ENCODE measurements at regions not wholly inside any gene's neighbourhood (a gene's known extent, or its start where the extent isn't known, plus 50 kb on each side); places are given as distances from the start of the nearest gene placed in this dataset.

DNA sequence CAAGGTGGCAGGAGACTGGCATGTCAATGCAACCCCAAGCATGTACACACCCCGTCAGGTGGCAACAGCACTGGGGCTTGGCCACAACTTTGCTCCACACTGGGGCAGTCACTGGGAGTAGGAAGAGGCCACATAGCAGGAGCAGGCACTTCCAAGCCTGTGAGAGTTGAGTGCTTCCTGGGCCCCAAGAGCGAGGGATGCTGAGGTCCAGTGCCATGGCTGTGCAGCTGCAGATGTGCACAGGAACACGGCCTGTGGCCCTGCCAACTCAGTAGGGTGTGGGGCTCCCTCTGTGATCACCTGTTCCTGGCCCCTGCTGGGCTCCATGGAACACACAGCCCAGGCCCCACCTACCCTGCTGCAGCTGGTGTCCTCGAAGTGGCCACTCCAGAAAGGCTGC, 932.8 kb upstream of the SORCS1 start:
- H3K9ac ChIP-seq, result no peak overlapping the region
- H3K4me3 ChIP-seq, result no peak overlapping the region
- TF ChIP-seq EZH2 (IDR thresholded peaks at IDR 0.05; ENCODE audit: insufficient read depth, poor library complexity, severe bottlenecking) (no peak), EZH2phosphoT487 (IDR thresholded peaks at IDR 0.05; ENCODE audit: insufficient read depth, low read depth) (no peak)
- no peaks in the 10 kb centered on the region for H3K27me3 ChIP-seq (replicated peaks; ENCODE audit: insufficient read depth)
- no peaks in the 10 kb centered on the region for H4K20me1 ChIP-seq (ENCODE audit: insufficient read depth)
- no peaks in the 10 kb centered on the region for H3K9me3 ChIP-seq (ENCODE audit: low read depth)
- no peaks in the 10 kb centered on the region for H3K79me2 ChIP-seq (ENCODE audit: insufficient read depth)
- H3K27ac ChIP-seq, result no peak overlapping the region
- no peaks in the 10 kb centered on the region for H3K9me2 ChIP-seq (ENCODE audit: insufficient read depth)
- no peaks in the 10 kb centered on the region for H3F3A ChIP-seq (ENCODE audit: insufficient read depth)
- no peak overlapping the region for H3K4me2 ChIP-seq (ENCODE audit: unreplicated experiment)
- WGBS, 2 experiments (ENCODE audit: low coverage in 1 of 2, low lambda C conversion rate in 2 of 2, missing lambda C conversion rate in 2 of 2), result 66 to 68% methylated on average over 4 of the region's 4 CpGs
- H3K4me1 ChIP-seq (ENCODE audit: insufficient read depth), result no peaks in the 10 kb centered on the region
- no peak for DNase-seq
- in situ Hi-C loops (cut with MboI), result no loop called here
- H2AFZ ChIP-seq, result no peak overlapping the region
- H3K36me3 ChIP-seq (ENCODE audit: low read depth), result no peaks in the 10 kb centered on the region

DNA sequence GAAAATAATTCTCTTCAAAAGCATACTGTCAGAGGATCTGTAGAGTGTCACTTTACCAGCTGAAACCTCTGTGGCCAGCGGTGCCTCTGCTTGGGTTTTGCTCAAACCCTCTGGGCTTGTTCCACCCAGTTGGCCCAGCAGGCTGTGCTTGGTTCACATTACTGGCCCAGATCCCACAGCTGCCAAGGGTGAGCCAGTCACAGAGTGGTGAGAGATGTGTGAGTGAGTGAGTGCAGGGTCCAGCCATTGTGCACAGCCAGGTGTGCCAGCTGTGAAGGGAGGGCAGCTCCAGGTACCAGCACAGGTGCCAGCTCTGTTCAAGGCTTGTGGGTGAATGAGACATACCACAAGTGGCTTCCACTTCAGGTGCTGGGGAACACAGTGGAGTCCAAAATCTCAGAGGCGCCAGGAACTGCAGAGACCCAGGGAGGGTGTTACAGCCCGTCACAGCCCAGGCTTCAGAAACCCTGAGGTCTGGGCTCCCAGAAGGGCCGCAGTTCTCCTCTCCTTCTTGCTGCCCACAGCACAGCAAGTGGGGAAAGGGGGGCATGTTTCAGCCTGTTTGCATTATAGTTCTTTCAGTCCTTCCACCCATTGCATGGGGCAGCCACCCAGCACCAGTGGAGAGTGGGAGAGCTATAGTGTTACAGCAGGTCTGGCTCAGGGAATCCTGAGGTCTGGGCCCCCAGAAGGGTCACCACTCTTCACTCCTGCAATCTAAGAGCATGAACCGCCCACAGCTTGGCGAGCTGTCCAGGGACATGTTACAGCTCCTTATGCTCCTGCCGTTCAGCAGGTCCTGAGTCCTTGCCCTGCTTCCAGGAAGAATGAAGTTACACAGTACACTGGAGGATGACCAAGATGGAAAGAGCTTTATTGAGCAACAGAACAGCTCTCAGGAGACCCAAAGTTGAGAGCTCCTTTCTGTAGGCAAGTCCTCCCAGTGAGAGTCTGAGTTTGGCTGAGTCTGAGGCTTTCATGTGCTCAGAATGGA, 931.7 kb upstream of the SORCS1 start:
- H3K27ac ChIP-seq, result no peak overlapping the region
- H3K36me3 ChIP-seq (ENCODE audit: low read depth), result no peaks in the 10 kb centered on the region
- no peaks in the 10 kb centered on the region for H3K9me2 ChIP-seq (ENCODE audit: insufficient read depth)
- no peak overlapping the region for H3K4me2 ChIP-seq (ENCODE audit: unreplicated experiment)
- H3K79me2 ChIP-seq (ENCODE audit: insufficient read depth), result no peaks in the 10 kb centered on the region
- 76 to 78% methylated on average over 6 to 7 of the region's 7 CpGs for WGBS, 2 experiments (ENCODE audit: low coverage in 1 of 2, low lambda C conversion rate in 2 of 2, missing lambda C conversion rate in 2 of 2)
- H3K27me3 ChIP-seq (replicated peaks; ENCODE audit: insufficient read depth), result no peaks in the 10 kb centered on the region
- no peak overlapping the region for H3K4me3 ChIP-seq
- no peaks in the 10 kb centered on the region for H3F3A ChIP-seq (ENCODE audit: insufficient read depth)
- H4K20me1 ChIP-seq (ENCODE audit: insufficient read depth), result no peaks in the 10 kb centered on the region
- in situ Hi-C loops (cut with MboI), result no loop called here
- no peak for TF ChIP-seq EZH2 (IDR thresholded peaks at IDR 0.05; ENCODE audit: insufficient read depth, poor library complexity, severe bottlenecking)
- no peak for TF ChIP-seq EZH2phosphoT487 (IDR thresholded peaks at IDR 0.05; ENCODE audit: insufficient read depth, low read depth)
- DNase-seq, result no peak
- no peaks in the 10 kb centered on the region for H3K9me3 ChIP-seq (ENCODE audit: low read depth)
- no peaks in the 10 kb centered on the region for H3K4me1 ChIP-seq (ENCODE audit: insufficient read depth)
- no peak overlapping the region for H2AFZ ChIP-seq
- no peak overlapping the region for H3K9ac ChIP-seq

DNA sequence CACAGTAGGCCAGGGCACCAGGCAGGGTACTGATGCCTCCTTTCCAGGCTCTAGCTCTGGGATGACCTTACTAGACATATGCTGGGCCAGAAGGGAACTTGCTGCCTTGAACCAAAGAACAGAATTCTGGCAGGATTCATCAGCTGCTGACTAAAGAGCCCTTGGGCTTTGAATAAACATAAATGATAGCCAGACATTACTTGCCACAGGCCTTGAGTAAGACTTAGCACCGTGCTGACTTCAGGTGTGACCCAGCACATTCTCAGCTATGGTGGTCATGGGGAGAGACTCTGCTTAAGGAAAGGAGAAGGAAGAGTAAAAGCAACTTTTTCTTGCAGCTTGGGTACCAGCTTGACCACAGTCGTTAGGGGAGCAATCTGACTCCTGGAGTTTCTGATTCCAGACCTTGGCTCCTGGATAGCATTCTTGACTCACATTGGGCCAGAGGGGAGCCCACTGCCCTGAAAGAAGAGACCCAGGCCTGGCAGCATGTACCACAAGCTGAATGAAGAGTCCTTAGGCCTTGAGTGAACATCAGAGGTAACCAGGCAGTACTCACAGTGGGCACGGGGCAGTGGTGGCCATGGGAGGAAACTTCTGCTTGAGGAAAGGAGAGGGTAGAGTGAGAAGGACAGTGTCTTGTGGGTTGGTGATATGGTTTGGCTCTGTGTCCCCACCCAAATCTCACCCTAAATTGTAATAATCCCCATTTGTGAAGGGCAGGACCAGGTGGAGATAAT, 926.1 kb upstream of the SORCS1 start:
- H3K36me3 ChIP-seq (ENCODE audit: low read depth), result no peaks in the 10 kb centered on the region
- no peaks in the 10 kb centered on the region for H3K9me2 ChIP-seq (ENCODE audit: insufficient read depth)
- H3K79me2 ChIP-seq (ENCODE audit: insufficient read depth), result no peaks in the 10 kb centered on the region
- no peaks in the 10 kb centered on the region for H3K4me1 ChIP-seq (ENCODE audit: insufficient read depth)
- H3K27me3 ChIP-seq (replicated peaks; ENCODE audit: insufficient read depth), result no peaks in the 10 kb centered on the region
- H3K4me2 ChIP-seq (ENCODE audit: unreplicated experiment), result no peak overlapping the region
- DNase-seq, result peak; percentile 22
- H3K9me3 ChIP-seq (ENCODE audit: low read depth), result no peaks in the 10 kb centered on the region
- no peak overlapping the region for H3K4me3 ChIP-seq
- H3K27ac ChIP-seq, result no peak overlapping the region
- no peaks in the 10 kb centered on the region for H3F3A ChIP-seq (ENCODE audit: insufficient read depth)
- no peaks in the 10 kb centered on the region for H4K20me1 ChIP-seq (ENCODE audit: insufficient read depth)
- no peak overlapping the region for H3K9ac ChIP-seq
- no peak overlapping the region for H2AFZ ChIP-seq
- 73 to 78% methylated on average over 3 of the region's 3 CpGs for WGBS, 2 experiments (ENCODE audit: low coverage in 1 of 2, low lambda C conversion rate in 2 of 2, missing lambda C conversion rate in 2 of 2)
- no peak for TF ChIP-seq EZH2 (IDR thresholded peaks at IDR 0.05; ENCODE audit: insufficient read depth, poor library complexity, severe bottlenecking)
- TF ChIP-seq EZH2phosphoT487 (IDR thresholded peaks at IDR 0.05; ENCODE audit: insufficient read depth, low read depth), result no peak
- in situ Hi-C loops (cut with MboI), result no loop called here

DNA sequence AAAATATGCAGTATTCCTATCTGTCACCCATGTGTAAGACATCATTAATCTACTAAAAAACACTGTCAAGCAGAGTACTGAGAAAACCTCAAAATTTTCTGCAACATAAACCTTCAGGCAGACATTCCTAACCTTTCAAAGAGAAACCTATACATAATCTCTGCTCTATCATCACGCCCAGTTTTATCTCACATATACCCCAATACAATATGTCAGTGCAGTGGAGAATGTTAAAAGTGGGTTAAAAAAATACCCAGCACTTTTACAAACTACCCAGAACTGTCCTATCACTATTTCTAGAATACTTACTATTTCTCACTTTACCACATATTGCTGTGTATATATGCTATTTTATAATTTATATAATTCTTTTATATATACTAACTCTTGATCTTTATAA, 922.0 kb upstream of the SORCS1 start:
- Histone ChIP-seq H3K27ac (no peak overlapping the region), H3K4me3 (no peak overlapping the region), H2AFZ (no peak overlapping the region), H3K4me1 (ENCODE audit: insufficient read depth) (no peaks in the 10 kb centered on the region), H3K27me3 (replicated peaks; ENCODE audit: insufficient read depth) (no peaks in the 10 kb centered on the region), H4K20me1 (ENCODE audit: insufficient read depth) (no peaks in the 10 kb centered on the region), H3K36me3 (ENCODE audit: low read depth) (no peaks in the 10 kb centered on the region), H3K79me2 (ENCODE audit: insufficient read depth) (no peaks in the 10 kb centered on the region), H3K9me2 (ENCODE audit: insufficient read depth) (no peaks in the 10 kb centered on the region), H3F3A (ENCODE audit: insufficient read depth) (no peaks in the 10 kb centered on the region), H3K9ac (no peak overlapping the region), H3K9me3 (ENCODE audit: low read depth) (no peaks in the 10 kb centered on the region), H3K4me2 (ENCODE audit: unreplicated experiment) (no peak overlapping the region)
- DNase-seq, result no peak
- in situ Hi-C loops (cut with MboI), result no loop called here
- TF ChIP-seq EZH2phosphoT487 (IDR thresholded peaks at IDR 0.05; ENCODE audit: insufficient read depth, low read depth) (no peak), EZH2 (IDR thresholded peaks at IDR 0.05; ENCODE audit: insufficient read depth, poor library complexity, severe bottlenecking) (no peak)
- 95% methylated on average over 1 of the region's 1 CpG for WGBS, 2 experiments (ENCODE audit: low coverage in 1 of 2, low lambda C conversion rate in 2 of 2, missing lambda C conversion rate in 2 of 2)

Data from GM23248 (cell line).